GM19452 (cell line): ENCODE measurements at regions not wholly inside any gene's neighbourhood (a gene's known extent, or its start where the extent isn't known, plus 50 kb on each side); places are given as distances from the start of the nearest gene placed in this dataset.

Source experiments
- ATAC-seq: cut with Tn5 transposase; IDR thresholded peaks from one replicate; pipeline ENCODE4 v1.9.1; 2021; ENCODE audit not compliant: unreplicated experiment

GRCh38 chr2:161096336-161096735 is 63.9 kb upstream of the TANK start:
- ATAC-seq = no peak

GRCh38 chr2:161097157-161097556 is 63.1 kb upstream of the TANK start:
- ATAC-seq = no peak

DNA sequence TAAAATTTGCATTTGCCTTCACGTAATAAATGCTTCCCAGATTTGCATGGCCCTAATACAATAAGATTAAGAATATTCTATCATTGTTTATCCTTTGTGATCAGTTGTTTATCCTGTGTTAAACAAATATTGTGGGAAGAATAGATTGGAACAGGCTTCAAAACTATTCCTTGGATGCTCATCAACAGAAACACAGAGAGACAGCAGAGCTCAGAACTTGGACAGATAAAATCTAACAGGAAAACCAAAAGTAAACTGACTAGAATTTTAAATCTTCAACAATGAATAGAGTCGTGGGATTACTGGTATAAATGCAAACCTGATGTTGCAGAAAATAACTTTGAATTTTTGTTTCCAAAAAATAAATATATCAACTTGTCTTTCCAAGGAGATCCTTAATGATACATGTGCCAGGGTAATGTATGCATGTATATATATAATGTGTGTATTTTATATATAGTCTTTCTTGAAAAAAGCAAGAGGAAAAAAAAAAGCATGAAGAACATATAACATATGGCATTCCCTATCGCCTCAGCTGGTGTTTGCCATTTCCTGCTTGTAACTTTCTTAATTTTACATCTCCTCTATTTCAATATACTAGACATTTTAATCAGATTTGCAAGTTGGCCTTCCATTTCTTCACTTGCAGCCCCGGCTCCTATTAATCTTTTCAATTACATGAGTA is 59.9 kb upstream of the TANK start:
- ATAC-seq = no peak

- ATAC-seq = no peak
Observed at GRCh38 chr2:161101406-161101805, 58.8 kb upstream of the TANK start.

- ATAC-seq = no peak
Observed at GRCh38 chr2:161102770-161103450, 57.3 kb upstream of the TANK start.

DNA sequence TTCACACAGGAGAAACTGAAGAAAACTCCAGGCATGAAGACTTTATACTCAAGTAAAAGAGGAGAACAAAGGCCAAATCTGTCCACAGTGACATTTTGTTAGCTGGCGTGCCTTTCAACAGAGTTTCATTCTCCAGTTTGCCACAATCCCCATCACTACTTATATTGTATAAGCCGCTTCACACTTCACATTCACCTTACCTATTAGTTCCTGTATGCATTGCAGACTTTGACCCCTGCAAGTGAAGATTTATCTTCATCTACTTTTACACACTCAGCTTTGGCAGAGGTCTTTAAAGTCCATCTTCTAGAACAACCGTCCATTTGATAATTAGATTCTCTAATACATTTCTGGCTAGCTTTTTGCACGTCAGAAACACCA is 56.8 kb upstream of the TANK start:
- no peak for ATAC-seq

DNA sequence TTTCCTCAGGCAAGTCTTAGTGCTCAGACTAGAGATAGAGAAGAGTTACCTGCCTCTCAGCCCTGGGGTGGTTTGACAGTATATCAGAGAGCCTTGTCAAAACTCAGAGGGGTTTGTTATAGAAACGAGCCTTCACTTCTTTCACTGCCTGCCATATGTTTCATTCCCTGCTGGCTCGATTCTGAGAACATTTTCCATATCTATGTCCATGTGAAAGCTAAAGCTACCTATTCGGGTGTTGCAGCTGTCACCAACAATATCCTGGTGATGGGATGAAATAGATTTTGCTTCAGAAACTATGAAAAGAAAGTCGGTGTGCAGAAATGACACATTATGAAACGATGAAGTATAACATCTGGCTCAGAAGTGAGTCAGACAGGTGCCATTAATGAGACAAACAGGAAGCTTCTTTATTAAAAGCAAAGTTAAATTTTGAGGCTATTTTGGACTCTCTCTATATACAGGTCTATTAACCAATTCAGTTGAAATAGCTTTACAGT is 56.1 kb upstream of the TANK start:
- peak; percentile 93 for ATAC-seq

- no peak for ATAC-seq
Observed at GRCh38 chr2:161107265-161107664, 53.0 kb upstream of the TANK start.
